Progenitor cell of endocrine pancreas (in vitro differentiated cells): ENCODE measurements at regions not wholly inside any gene's neighbourhood (a gene's known extent, or its start where the extent isn't known, plus 50 kb on each side); places are given as distances from the start of the nearest gene placed in this dataset.

Experiments
- DNase-seq: peaks from one replicate; pipeline ENCODE4 v3.0.0; 2021; ENCODE audit warnings: low spot score; ENCODE audit not compliant: unreplicated experiment
- H3K27ac Mint-ChIP-seq: 2 replicates; pipeline ENCODE4 v1.8.0; 2021; ENCODE audit warnings: mild to moderate bottlenecking, moderate library complexity, mixed read lengths
- H3K27me3 Mint-ChIP-seq: 2 replicates; pipeline ENCODE4 v1.8.0; 2021; ENCODE audit warnings: mixed read lengths
- H3K36me3 Mint-ChIP-seq: 2 replicates; pipeline ENCODE4 v1.8.0; 2022; ENCODE audit warnings: mixed read lengths; ENCODE audit not compliant: insufficient read depth
- H3K4me1 Mint-ChIP-seq: 2 replicates; pipeline ENCODE4 v1.8.0; 2021; ENCODE audit warnings: low read depth, mixed read lengths
- H3K4me3 Mint-ChIP-seq: 2 replicates; pipeline ENCODE4 v1.8.0; 2021; ENCODE audit warnings: low read depth, mild to moderate bottlenecking, moderate library complexity, mixed read lengths
- H3K9me3 Mint-ChIP-seq: 2 replicates; pipeline ENCODE4 v1.8.0; 2021; ENCODE audit warnings: low read depth, mixed read lengths
- CTCF ChIP-seq: fragments of 200-600 bp; sonication (generic); IDR thresholded peaks from one replicate; pipeline ENCODE4 v1.5.0; 2021; ENCODE audit warnings: antibody characterized with exemption, mild to moderate bottlenecking; ENCODE audit not compliant: unreplicated experiment

GRCh38 chr1:55276671-55277376 lies 61.7 kb upstream of the USP24 start:
- Mint-ChIP-seq H3K9me3 (no peaks in the 10 kb centered on the region), H3K4me3 (no peak overlapping the region), H3K4me1 (peaks cover 1% of the 10 kb centered on the region), H3K27me3 (peaks cover 22% of the 10 kb centered on the region), H3K36me3 (no peaks in the 10 kb centered on the region), H3K27ac (no peak overlapping the region)
- no peak for DNase-seq
- TF ChIP-seq CTCF: no peak

GRCh38 chr1:55275941-55276341 lies 60.8 kb upstream of the USP24 start:
- Mint-ChIP-seq H3K4me1 (peaks cover 1% of the 10 kb centered on the region), H3K36me3 (no peaks in the 10 kb centered on the region), H3K9me3 (no peaks in the 10 kb centered on the region), H3K27ac (no peak overlapping the region), H3K27me3 (peaks cover 16% of the 10 kb centered on the region), H3K4me3 (no peak overlapping the region)
- DNase-seq: no peak
- no peak for TF ChIP-seq CTCF

DNA sequence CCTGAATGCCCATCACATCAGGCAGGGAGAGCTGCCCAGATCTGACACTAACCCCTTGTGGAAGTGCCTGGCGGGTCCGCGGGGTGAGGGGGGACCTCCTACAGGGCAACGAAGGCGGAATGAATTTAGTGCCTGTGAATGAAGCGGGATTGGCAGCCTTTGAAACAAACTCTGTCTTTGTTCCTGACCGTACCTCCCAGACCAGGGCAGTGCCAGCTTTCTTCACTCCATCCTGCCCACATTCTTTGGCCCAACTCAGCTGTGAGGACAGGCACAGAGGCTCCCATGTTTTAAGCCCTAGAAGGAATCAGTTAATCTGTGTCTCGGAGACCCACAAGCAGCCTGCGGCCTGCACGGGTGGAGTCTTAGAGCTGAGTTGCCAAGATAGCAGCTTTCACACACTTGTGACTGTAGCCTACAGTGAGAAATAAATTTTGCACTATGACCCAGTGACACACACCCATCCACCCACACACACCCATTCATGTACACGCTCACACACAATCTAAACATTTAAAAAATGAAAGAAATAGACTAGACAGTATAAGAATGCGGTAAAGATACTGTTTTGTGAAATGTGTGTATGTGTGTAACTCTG lies 60.1 kb upstream of the USP24 start:
- no peak overlapping the region for H3K4me3 Mint-ChIP-seq
- peaks cover 16% of the 10 kb centered on the region for H3K27me3 Mint-ChIP-seq
- TF ChIP-seq CTCF: no peak
- H3K27ac Mint-ChIP-seq: peak overlapping the region; percentile 49
- no peaks in the 10 kb centered on the region for H3K9me3 Mint-ChIP-seq
- DNase-seq: no peak
- H3K4me1 Mint-ChIP-seq: peaks cover 1% of the 10 kb centered on the region
- H3K36me3 Mint-ChIP-seq: no peaks in the 10 kb centered on the region

DNA sequence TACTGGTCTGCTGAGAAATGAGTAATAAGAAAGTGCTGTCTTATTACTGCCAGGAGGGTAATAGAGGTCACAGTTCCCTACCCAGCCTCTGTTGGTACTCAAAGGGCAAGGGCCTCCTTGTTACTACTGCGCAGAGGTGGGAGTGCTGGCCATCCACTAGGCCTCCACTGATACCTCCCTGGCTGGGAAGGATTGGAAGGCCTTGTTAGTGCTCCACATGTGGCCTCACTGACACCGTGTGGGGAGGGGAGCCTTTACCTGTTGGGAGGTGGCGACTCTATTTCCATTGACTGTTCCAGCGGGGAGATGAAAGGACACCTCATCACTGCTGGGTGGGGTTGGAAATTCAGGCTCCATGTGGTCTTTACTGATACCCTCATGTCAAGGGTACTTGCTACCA lies 57.8 kb upstream of the USP24 start:
- H3K27ac Mint-ChIP-seq: no peak overlapping the region
- no peaks in the 10 kb centered on the region for H3K36me3 Mint-ChIP-seq
- DNase-seq: no peak
- peaks cover 8% of the 10 kb centered on the region for H3K9me3 Mint-ChIP-seq
- peaks cover 16% of the 10 kb centered on the region for H3K27me3 Mint-ChIP-seq
- TF ChIP-seq CTCF: no peak
- H3K4me3 Mint-ChIP-seq: no peak overlapping the region
- peaks cover 1% of the 10 kb centered on the region for H3K4me1 Mint-ChIP-seq
